Stimulated activated CD8-positive, alpha-beta memory T cell treated with anti-CD3 and anti-CD28 coated beads, Interleukin-12 subunit alpha, Interleukin-12 subunit beta, amount 100 ng/mL, for 1 hour (primary cell): ENCODE measurements at regions not wholly inside any gene's neighbourhood (a gene's known extent, or its start where the extent isn't known, plus 50 kb on each side); places are given as distances from the start of the nearest gene placed in this dataset.
"Not testable (repeated sequence)": the region's sequence is repeated elsewhere in the genome, so short reads cannot be mapped to it uniquely, and the experiment has no call there.

Experiments
- DNase-seq: peaks from one replicate; pipeline ENCODE4 v3.0.0-alpha.2; 2020; ENCODE audit warnings: low read depth

DNA sequence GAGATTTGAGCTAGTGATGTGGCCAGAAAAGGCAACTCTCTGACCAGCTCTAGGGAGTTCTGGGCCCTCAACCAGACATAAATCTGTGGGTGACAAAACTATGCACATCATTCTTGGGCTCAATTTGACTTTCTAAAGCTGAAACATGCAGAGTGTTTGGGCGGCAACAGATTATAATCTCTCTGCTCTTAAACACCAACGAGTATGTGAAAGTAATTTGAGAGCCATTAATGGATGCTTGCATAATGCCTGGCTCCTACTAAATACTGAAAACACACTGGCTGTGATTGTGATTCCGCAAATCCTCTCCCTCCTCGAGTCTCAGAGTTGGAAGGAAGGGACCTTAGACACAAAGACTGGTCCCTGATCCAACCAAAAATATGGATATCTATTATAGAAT, 186.7 kb downstream of the UACA start:
- DNase-seq, result no peak

DNA sequence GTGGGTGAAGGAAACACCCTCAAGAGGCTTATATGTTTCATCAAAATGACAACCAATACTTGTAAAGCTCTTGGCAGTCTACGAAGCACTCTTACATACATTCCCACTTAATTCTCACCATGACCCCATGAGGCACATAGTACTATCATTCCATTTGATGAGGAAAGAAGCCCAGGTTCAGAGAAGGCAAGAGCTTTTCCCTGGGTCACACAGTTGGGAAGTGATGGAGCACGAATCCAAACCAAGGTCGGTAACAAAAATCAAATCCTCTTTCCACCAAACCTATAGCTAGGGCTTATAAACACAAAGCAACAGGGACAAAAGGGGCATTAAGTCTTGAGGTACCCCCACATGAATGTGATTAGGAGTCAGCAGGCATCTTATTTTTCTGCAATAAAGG, 187.1 kb downstream of the UACA start:
- DNase-seq, result no peak

DNA sequence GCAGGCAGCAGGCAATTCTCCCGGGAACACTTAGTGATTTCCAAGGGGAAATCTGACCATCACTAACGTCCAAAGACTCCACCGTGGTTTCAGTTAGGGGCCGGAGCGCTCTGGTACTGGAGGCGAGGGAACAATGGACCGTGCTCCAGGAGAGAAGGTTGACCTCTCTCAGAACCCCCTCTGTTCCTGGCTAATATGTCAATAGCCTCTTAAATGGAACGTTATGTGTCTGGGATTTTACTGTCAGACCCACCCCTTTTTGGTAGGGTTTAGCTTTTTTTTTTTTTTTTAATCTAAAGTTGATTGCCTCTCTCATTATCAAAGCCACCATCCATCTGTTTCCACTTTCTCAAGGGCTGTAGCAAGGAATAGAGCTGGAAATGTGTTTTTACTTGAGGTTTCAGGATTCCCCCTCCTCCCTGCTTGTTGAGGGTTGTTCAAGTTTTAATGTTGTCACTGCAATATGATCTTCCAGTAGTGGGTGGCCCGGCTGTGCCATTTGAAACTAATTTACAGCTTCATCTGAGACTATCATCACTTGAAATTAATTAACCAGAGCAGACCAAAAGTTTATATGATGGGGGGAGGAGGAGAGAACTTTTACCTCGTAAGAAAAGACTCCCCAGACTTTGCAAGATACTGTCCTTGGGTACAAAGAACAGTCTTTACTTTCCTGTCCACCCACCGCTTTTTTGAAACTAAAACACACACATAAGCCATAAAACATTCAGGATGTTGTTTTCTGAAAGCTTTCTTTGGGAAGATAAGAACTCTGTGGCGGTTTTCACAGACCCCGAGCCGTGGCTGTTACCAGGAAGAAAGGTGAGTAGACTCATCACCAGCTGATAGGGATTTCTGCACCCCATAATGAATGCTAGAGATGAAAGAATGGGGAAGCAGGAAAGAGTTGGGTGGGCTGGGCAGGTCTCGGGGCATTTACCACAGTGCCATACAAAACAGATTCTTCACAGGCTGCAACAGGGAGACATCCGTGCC, 187.8 kb downstream of the UACA start:
- DNase-seq, result no peak

DNA sequence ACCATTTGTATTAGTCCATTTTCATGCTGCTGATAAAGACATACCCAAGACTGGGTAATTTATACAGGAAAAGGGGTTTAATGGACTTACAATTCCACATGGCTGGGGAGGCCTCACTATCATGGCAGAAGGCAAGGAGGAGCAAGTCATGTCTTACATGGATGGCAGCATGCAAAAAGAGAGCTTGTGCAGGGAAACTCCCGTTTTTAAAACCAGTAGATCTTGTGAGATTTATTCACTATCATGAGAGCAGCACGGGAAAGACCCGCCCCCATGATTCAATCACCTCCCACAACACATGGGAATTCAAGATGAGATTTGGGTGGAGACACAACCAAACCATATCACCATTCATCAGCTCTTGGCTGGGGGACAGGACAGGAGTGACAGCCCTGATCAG, 189.0 kb downstream of the UACA start:
- DNase-seq, result not testable (repeated sequence)

DNA sequence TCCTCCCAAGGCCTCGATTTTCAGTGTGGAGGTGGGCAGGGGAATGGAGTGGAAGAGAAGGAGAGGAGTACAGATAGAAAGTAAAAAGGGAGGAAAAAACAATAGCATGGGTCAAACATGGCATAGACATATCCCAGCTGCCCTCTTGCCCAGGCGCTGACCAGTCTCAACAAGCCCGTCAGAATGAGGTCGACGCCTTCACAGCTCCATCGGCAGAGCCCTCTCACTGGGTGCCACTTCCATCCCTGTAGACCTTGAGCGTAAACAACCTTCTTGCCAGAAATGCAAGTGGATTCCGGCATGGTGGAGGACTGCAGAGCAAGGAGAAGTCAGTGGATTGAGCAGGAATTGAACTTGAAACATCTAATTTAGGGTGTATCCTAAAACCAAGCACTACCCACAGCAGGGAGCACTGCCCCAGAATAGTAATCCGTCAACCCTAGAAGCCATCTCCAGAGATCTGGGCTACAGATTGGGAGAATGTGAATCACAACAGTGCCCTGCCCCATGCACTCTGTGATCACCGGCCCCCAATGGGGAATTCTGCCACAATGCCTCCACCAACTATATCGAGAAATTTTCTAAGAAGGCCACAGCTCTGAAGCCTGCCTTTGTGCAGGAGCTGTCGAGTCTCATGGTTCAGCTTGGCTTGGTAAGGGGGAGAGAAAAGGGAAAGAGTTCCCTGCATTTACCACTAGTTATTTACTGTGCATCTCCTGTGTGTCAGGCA, 190.1 kb downstream of the UACA start:
- DNase-seq, result no peak

DNA sequence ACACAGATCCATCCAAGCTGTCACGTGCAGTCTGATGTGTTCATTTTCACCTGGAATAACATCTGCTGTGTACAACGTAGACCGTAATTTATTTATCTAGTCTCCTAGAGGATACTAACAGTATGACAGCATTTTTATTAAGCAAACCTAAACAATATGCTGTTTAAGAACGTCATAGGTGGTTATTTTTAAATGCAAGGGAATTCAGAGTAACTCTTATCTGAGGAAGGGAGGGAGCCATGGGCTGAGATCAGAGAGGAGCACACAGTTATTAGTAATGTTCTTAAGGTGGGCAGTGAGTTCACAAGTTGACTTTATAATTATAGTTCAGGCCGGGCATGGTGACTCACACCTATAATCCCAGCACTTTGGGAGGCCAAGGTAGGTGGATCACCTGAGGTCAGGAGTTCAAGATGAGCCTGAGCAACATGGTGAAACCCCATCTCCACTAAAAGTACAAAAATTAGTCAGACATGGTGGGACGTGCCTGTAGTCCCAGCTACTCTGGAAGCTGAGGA, 193.6 kb downstream of the UACA start:
- no peak for DNase-seq

DNA sequence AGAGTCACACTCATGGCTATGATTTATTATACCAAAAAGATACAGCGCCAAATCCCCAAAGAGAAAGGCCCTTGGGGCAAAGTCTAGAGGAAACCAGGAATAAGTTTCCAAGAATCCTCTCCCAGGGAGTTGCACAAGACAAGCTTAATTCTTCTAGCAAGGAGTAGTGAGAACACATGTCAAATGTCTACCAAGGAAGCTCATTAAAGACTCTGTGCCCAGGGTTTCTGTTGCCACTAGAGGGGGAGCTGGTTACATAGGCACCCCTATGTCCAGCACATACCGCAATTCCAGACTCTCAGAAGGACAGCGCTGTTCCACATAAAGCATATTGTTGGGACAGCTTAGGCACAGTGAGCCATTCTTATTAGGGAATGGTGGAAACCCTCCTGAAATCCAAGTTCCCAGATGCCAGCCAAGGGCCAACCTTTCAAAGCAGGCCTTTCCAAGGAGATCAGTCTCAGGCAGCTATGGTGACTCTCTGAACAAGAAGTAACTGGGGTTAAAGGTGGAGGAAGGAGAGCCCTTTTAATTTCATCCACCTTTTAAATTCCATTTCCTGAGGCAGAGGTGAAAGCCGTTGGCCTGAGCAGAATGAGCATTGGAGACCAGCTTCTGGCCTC, 194.2 kb downstream of the UACA start:
- no peak for DNase-seq

DNA sequence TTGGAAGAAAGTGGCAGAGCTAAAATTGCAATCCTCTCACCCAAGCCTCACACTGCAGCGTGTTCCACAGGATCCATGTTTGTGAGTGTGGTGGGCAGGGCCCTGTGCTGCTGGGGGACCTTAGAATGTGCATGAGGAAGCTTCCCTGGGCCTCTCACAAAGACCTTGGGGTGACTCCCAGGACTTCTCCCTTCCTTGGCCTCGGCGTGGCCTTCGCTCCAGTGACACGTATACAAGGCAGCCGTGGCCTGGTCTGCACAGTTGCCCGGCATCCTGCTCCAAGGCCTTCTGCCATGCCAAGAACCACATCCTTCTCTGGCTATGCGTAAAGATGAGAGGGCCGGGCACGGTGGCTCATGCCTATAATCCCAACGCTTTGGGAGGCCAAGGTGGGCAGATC, 196.4 kb downstream of the UACA start:
- DNase-seq, result no peak

DNA sequence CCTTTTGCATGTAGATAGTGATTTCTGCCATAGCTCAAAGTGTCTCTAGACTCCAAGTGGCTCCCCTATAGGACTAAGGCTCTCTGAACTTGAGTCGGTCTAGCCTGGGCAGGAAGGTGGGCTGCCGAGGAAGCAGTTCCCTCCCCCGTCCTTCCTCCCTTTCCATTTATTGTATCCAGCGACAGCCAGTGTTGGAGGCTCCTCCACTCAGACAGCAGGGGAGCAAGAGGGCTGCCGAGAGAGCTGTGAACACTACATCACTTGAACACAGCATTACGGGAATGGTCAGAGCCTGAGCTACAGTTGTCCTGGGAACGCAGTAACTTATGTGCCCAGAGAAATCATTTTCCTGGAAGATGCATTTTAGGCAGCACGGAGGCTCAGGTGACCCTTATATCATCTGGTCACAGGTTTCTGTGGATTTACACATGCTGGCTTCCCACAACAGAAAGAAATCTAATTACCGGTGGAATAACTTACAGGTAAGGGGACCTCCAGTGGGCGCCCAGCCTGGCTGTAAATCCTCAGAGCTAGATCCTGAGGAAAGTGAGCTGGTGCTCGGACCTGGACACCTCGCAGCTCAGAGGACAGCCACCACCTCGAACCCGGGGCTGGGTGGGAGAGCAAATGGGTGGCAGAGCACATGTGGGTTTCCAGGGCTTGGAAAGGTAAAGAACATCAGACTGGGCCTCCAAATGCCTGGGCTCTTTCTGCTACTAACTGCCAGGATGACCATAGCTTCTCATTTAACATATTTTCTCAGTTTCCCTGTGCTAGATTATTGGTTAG, 197.1 kb downstream of the UACA start:
- DNase-seq, result no peak

DNA sequence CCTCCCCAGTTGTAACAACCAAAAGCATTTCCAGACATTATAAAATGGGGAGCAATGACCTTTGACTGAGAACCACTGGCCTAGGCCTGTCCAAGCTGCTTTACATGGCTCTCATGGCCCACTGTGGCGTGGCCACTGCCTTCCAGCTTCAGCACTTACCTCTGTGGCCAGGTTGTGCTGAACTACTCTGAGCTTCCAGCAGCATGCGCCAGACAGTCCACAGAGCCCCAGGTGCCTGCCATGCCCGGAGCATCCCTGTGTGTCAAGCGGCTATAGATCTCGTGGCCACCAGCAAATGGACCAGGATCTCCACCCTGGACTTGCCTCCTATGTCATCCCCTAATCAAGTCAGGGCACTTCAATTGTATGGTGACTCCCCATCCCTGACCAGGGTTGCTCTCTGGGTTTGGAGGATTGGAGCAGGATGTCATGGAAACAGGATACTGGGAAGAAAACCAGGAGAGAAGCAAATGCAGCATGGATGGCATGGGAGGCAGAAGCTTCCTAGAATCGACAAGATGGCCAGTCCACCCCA, 199.7 kb downstream of the UACA start:
- no peak for DNase-seq

DNA sequence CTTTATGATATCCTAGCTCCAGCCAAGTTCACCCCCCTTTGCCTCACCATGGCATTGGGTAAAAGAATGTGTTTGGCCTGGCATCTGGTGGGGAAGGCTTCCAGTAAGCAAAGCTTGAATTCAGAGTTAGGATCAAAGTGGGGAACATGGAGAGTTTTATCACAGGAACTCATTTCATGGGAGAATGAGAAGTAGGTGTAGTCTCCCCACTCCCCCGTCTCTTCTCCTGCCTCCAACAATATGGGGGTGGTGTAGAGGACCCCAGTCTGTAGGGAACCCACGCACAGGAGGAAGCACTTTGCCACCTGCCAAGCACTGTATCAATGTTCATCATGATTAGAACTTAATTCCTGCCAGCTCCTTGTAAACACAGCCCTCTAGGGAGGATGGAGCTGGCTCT, 200.5 kb downstream of the UACA start:
- no peak for DNase-seq

DNA sequence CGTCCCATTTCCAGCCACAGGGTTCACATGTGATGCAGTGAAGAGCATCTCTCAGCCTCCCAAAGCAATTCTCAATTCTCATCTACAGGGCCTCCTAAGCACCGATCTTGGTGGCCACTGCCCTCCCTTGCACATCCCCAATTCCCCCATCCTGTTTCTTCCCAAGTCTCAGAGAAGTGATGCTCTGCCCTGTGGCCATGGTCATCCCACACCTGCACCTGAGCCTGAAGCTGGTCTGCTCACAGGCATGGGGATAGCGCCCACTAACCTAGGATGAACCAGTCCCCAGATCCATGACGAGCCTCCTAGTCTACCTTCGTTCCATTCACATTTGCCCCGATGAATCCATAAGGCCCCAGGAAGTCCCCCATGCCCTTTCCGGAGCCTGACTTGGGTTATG, 201.5 kb downstream of the UACA start:
- no peak for DNase-seq

DNA sequence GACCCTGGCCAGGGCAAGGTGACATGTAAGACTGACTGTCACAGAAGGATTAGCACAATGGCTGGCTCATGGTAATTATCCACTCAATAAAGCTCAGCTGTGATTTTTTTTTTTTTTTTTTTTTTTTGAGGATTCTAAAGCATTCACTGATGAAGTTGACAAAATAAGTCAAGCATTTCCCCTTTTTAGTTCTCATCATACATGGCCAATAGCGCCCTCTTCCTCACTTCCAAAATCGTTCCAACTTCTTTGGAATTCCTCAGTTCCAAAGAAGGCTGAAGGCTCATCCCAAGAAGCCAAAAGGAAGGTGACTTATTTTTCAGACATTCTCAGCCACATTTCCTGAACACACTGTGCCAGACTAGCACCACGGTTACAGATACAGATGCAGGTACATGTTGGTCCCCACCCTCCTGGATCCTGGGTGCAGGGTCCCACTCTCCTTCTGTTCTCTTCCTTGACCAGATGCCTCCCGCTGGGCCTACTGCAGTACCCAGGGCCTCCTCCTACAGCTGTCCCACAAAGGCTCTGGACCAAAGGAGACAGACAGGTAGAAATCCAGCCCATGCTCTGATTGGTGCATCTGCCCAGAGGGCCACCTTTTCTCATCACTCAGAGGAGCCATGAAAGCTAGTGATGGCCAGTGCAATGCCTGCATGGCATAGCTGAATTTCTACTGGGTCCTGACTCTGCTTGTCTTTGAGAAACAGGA, 202.6 kb downstream of the UACA start:
- no peak for DNase-seq

DNA sequence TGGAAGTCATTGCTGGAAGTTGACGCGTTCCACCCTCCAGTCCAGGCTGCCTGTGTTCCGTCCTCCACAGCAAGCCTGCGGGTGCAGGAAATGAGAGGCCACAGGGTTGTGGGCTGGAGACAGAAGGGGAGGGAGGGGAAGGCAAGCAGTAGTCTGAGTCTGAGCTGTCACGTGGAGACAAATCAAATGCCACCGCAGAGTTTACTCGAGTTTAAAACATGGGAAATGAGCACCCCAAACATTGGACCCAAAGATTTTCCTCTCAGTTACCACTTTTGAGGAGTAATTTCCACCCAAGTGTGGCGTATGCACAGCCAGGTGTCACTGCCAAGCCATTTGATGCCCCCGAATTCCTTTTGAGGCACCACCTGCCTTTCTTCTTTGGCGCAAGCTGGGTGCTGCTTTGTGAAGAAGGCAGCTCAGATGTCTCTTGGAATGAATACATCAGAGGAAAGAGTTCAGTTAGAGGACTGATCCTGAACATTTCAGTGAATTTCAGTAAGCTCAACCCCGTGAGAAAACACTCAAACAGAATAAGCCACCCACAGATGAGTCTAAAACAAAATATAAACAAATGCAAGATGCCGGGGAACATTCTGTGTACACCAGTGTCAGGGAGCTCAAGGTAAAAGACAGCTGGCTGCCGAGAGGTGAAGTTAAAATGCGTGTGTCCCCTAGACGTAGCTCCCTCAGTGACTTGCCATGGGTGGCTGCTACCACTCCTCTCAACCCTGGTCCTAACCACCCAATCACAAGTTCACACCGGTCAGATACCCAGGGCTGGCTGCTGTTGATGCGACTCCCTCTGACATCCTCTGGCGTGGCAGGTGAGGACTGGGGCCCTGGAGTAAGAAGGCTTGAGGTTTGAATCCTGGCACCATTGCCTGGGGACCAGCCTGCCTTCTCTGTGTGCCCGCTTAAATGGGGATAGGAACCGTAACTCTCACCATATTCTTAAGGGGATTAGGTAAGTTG, 203.8 kb downstream of the UACA start:
- peak; percentile 18 for DNase-seq

DNA sequence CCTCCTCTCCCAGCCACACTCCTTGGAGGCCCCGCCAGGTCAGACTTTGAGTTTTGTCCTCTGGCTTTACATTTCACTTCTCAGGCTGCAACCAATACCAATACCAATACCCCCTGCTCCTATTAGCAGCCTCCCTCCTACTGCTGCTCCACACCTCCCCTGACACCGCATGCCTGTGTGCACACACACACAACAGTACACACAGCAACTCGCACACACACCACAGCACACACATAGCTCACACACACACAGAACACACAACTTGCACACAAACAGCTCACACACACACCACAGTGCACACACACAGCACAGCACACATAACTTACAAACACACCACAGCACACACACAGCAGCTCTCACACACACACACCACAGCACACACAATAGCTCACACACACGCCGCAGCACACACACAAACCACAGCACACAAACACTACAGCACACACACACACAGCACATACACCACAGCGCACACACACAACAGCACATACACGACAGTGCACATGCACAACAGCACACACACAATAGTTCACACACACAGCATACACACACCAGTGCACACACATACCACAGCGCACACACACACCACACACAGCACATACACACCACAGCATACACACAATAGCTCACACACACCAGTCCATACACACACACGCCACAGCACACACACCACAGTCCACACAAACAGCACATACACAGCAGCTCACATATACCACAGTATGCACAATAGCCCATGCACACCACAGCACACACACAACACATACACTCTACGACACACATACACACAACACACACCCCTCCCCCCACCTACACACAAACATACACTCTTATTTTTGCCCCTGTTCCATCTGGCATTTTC, 204.7 kb downstream of the UACA start:
- no peak for DNase-seq

DNA sequence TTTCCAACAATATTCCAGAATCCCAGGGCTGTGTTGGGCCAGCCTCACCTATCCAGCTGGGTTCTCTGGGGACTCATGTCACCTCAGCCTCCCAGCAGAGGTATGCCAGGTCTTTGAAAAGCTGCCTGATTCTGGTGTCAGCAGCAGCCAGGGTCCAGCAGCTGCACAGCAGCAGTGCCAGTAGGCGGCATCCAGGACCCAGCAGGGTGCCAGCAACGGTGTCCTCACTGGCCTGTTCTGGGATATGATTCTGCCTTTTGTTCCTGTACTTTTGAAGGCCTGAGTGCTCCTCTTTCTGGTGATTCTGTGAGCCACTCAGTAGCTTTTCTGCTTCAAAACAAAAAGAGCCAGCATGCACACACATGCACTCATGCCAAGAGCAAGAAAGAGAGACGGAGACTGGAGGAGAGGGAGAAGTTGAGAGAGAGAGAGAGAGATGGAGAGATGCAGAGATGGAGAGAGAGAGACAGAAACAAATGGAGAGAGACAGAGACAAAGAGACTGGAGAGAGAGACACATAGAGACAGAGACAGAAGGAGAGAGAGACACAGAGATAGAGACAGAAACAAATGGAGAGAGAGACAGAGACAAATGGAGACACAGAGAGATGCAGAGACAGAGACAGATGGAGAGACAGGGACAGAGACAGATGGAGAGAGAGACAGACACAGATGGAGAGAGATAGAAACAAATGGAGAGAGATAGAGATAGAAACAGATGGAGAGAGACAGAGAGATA, 205.7 kb downstream of the UACA start:
- no peak for DNase-seq

DNA sequence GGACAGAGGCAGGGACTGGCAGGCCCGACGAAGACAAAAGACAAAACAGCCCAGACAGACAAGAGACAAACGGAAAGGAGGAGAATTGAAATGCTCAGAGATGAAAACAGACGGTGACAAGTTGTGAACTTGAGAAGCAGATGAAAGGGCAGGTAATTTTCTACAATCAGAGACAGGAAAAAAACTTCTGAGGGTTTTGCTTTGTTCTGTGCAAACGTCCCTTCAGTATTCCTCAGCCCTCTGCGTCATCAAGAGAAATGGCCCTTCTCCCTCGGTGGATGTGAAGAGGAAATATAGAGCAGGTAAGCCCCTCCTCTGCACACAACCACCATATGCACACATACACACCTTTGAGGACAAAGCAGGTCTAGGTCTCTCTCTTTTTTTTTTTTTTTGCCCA, 206.6 kb downstream of the UACA start:
- no peak for DNase-seq

DNA sequence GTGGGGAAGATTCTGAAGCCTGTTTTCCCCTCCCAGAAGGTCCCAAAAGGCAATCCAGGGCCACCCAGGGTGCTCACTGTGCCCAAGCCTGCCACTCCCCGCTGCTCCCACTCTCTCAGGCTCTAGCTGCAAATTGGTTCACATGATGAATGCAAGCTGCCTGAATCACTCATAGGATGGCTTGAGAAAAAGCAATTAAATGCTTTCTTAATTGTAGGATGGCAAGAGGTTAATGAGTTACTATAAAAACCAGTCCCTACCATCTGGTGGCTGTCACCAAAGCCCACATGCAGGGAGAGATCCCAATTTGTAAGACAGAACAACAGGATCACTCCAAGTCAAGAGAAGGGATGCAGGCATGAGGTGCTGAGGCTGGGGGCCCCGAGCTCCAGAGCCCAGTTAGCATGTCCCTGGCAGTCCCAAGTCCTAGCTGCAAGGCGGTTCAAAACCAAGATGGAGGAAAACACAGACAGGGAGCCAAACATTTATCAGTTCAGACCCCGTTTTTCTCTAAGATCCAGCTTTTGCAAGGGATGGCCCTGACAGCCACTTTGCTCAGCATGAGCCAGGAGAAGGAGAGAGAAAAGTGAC, 207.1 kb downstream of the UACA start:
- DNase-seq, result no peak
